Erythroblast (primary cell): ENCODE measurements at regions not wholly inside any gene's neighbourhood (a gene's known extent, or its start where the extent isn't known, plus 50 kb on each side); places are given as distances from the start of the nearest gene placed in this dataset.
A peak's percentile ranks its signal among the peaks of the same experiment; 100 is the strongest.

ENCODE experiments used
- DNase-seq, 2 experiments: peaks; one replicate each; lab custom pipeline; 2025; lab: John Stamatoyannopoulos, UW
- GATA1 ChIP-seq: IDR thresholded peaks from 2 replicates; pipeline ENCODE4 v1.6.1; 2011; ENCODE audit warnings: low read depth, mild to moderate bottlenecking, control low read depth, low read length, moderate library complexity
- POLR2A ChIP-seq: IDR thresholded peaks from 2 replicates; pipeline ENCODE4 v1.6.1; 2011; ENCODE audit warnings: mild to moderate bottlenecking, low read length

DNA sequence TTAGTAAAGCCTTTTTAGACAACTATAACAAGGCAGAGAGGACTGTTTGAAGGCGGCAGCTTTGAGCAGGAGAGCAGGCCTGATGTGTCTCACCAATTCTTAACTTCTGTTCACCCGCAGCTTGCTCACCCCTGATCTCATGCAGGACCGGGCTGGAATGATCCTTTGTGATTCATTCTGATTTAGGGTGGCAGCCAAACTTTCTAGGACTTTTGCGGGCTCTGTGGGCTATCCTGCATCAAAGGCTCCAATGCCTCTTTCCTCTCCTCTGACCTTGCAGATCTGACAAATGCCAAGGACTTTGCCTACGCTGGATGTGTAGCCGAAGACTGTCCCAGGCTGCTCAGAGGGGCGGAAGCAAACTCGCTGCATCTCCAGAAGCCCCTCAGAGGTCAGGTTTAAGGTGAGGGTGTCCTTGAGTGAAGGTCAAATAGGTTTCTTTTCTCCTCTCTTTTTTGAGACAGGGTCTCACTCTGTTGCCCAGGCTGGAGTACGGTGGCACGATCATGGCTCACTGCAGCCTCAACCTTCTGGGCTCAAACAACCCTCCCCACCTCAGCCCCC, 72.3 kb downstream of the VEGFA start:
- TF ChIP-seq GATA1 (no peak), POLR2A (no peak)
- DNase-seq: no peak

DNA sequence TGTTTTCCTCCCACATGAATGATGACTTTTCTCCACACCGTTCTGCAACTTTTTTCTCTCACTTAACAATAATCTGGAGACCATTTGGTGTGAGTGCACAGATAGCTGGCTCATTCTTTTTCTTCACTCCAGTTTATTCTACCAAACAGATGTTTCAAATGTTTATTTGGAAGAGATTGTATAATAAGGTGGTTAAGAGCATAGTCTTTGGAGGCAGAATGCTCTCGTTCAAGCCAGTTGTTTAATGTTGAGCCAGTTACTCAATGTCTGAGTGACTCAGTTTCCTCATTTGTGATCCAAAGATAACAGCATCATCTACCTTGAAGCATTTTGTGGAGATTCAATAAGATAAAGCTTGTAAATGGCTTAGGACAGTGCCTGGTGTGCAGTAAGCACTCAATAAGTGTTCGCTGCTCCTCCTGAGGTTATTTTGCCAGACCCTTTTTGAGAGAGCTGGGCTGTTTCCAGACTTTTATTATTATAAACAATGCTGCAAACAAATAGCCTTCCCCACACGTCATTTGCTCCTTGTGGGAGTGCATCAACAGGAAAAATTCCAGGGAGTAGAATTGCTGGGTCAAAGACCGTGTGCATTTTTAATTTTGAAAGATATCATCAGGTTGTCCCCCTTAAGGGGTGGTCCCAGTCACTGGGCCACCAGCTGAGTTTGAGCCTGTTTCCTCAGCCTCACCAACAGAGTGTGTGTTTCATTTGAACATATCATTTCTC, 70.6 kb downstream of the VEGFA start:
- TF ChIP-seq POLR2A (no peak), GATA1 (no peak)
- DNase-seq: no peak

DNA sequence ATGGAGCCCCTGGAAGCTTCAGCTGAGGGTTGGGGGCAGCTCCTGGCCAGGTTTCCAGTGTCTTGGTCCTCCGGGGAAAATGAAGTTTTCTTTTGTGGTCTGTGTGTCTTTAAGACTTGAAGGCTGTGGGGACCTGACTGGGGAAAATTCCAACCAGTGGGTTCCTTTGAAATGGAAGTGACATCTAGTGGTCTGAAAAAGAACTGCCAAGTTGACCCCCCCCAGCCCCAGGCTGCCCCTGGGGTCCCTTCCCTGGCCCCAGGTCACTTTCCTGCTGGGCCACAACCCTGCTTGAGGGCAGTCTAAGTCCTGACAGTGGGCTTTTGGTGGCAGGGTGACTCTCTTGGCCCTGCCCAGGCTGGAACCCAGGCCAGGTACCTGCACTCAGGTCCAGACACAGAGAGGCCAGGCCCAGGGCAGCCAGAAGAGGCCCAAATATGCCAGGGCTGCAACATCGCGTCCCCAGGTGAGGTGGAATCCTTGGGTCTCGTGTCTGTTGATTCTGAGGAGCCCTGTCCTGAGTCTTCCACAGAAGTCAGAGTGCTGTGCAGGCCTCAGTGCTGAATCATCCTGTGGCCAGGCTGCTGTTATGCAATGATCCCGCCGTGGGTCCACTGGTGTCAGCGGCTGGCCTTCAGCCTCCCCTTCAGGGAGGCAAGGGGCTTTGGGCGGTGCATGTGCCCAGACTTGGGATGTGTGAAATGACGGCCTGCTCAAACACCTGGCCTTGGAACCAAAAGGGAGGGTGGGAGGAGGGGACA, 68.4 kb downstream of the VEGFA start:
- peak; percentile 69 to 74 for DNase-seq
- TF ChIP-seq GATA1 (no peak), POLR2A (no peak)

DNA sequence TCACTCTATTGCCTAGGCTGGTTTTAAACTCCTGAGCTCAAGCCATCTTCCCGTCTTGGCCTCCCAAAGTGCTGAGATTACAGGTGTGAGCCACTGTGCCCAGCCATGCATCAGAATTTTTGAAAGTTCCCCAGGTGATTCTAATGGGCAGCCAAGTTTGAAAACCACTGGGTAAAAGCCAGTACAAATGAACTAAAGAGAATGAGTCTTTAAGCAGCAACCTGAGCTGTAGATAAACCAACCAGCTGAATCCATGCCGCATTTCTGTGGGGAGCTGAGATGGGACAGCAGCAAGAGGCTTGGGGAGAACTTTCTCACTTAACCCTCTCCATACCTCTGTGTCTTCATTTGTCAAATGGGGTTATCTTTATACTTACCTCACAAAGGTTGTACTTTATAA, 67.5 kb downstream of the VEGFA start:
- no peak for DNase-seq
- no peak for TF ChIP-seq GATA1
- TF ChIP-seq POLR2A: no peak

DNA sequence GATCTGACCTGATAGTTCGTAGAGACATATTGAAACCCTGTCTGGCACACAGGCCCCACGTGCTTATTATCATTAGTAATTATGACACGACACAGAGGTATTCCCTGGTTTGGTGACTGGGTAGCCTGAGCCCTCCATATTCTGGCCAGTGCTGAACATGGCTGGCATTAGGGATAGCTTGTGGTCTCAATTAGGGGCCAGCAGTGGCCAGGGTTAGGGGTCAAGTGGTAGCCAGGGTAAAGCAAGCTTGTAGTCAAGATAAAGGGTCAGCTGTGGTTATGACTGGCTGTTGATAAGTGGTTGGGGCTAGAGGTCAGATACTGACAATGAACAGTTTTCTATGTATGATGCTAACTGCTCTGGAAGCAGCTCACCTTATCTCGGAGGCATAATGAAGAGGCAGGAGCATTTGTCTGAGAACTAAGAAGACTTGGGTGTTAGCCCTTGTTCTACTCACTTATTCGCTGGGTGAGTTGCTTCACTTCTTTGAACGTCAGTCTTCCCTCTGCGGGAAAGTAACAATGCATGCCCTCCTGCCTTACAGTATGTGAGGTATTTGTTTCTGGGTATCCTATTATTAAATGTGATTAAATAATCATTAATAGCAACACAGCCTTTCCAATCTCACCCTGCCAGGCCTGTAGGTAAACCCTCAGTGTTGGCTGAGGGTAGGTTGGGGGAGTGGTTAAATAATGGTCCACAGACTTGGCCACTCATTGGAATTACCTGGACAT, 66.7 kb downstream of the VEGFA start:
- peak; percentile 49 to 82 for DNase-seq
- no peak for TF ChIP-seq GATA1
- TF ChIP-seq POLR2A: no peak
